A673 (cell line): ENCODE measurements at regions not wholly inside any gene's neighbourhood (a gene's known extent, or its start where the extent isn't known, plus 50 kb on each side); places are given as distances from the start of the nearest gene placed in this dataset.
"Not testable (repeated sequence)": the region's sequence is repeated elsewhere in the genome, so short reads cannot be mapped to it uniquely, and the experiment has no call there.

Experiments used
- EZH2 ChIP-seq: fragments of 200-600 bp; sonication (generic); IDR thresholded peaks from 2 replicates; pipeline ENCODE4 v1.6.1; 2017; ENCODE audit warnings: borderline replicate concordance, low read depth, mild to moderate bottlenecking, mixed read lengths, antibody characterized with exemption, low read length; ENCODE audit not compliant: poor library complexity, severe bottlenecking
- TF ChIP-seq, protein P1 (sequence below): fragments of 300-800, 200-600 bp; sonication (generic); conservative IDR thresholded peaks from 2 replicates; pipeline ENCODE4 v1.5.1; 2017; ENCODE audit warnings: low read depth, mild to moderate bottlenecking, antibody characterized with exemption, low read length, moderate library complexity, mixed read lengths

DNA sequence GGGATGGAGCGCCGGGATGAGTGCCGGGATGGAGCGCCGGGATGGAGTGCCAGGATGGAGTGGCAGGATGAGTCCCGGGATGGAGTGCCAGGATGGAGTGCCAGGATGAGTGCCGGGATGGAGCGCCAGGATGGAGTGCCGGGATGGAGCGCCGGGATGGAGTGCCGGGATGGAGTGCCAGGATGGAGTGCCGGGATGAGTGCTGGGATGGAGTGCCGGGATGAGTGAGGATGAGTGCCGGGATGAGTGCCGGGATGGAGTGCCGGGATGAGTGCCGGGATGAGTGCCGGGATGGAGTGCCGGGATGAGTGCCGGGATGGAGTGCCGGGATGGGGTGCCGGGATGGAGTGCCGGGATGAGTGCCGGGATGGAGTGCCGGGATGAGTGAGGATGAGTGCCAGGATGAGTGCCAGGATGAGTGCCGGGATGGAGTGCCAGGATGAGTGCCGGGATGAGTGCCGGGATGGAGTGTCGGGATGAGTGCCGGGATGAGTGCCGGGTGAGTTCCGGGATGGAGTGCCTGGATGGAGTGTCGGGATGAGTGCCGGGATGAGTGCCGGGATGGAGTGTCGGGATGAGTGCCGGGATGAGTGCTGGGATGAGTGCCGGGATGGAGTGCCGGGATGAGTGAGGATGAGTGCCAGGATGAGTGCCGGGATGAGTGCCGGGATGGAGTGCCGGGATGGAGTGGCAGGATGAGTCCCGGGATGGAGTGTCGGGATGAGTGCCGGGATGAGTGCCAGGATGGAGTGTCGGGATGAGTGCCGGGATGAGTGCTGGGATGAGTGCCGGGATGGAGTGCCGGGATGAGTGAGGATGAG is 52.9 kb upstream of the HELT start:
- TF ChIP-seq EZH2 = not testable (repeated sequence)
- TF ChIP-seq, protein P1, sequence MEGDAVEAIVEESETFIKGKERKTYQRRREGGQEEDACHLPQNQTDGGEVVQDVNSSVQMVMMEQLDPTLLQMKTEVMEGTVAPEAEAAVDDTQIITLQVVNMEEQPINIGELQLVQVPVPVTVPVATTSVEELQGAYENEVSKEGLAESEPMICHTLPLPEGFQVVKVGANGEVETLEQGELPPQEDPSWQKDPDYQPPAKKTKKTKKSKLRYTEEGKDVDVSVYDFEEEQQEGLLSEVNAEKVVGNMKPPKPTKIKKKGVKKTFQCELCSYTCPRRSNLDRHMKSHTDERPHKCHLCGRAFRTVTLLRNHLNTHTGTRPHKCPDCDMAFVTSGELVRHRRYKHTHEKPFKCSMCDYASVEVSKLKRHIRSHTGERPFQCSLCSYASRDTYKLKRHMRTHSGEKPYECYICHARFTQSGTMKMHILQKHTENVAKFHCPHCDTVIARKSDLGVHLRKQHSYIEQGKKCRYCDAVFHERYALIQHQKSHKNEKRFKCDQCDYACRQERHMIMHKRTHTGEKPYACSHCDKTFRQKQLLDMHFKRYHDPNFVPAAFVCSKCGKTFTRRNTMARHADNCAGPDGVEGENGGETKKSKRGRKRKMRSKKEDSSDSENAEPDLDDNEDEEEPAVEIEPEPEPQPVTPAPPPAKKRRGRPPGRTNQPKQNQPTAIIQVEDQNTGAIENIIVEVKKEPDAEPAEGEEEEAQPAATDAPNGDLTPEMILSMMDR = not testable (repeated sequence)
